ENCODE measurements at regions not wholly inside any gene's neighbourhood (a gene's known extent, or its start where the extent isn't known, plus 50 kb on each side); places are given as distances from the start of the nearest gene placed in this dataset.

GRCh38 chr15:81758818-81759284, 287.0 kb downstream of the MEX3B start:
- DNase-seq, result no peak
- TF ChIP-seq, protein P1, sequence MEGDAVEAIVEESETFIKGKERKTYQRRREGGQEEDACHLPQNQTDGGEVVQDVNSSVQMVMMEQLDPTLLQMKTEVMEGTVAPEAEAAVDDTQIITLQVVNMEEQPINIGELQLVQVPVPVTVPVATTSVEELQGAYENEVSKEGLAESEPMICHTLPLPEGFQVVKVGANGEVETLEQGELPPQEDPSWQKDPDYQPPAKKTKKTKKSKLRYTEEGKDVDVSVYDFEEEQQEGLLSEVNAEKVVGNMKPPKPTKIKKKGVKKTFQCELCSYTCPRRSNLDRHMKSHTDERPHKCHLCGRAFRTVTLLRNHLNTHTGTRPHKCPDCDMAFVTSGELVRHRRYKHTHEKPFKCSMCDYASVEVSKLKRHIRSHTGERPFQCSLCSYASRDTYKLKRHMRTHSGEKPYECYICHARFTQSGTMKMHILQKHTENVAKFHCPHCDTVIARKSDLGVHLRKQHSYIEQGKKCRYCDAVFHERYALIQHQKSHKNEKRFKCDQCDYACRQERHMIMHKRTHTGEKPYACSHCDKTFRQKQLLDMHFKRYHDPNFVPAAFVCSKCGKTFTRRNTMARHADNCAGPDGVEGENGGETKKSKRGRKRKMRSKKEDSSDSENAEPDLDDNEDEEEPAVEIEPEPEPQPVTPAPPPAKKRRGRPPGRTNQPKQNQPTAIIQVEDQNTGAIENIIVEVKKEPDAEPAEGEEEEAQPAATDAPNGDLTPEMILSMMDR (IDR thresholded peaks at IDR 0.05), result no peak
- H3K4me3 ChIP-seq, result no peak overlapping the region

DNA sequence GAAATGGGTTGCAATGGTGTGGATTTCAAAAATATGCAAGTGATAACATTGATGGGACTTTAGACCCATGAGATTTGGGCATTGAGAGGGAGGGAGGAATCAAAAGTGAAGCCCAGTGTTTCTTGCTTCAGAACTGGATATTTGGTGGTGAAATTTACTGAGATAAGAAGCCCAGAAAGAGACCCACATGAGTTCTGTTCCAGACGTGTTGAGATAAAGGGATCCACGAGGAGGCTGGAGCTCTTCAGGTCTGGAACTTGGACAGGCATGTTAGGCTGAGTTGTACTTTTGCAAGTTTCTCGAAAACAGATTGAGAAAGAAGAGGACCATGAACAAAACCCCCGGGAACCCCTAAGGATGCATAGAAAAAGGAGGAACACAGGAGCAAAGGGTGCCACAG, 290.2 kb downstream of the MEX3B start:
- ATAC-seq (no peak), DNase-seq (no peak), FAIRE-seq (no peak)
- Histone ChIP-seq H3K27me3 (no peaks in the 10 kb centered on the region), H3K27ac (no peak overlapping the region), H3K4me3 (no peak overlapping the region), H3K36me3 (no peaks in the 10 kb centered on the region), H3K4me1 (no peaks in the 10 kb centered on the region), H3K9me3 (no peaks in the 10 kb centered on the region)
- intact Hi-C loops (cut with DNase I), result no loop called here
- WGBS, 2 donors, result 55 to 61% methylated on average over 4 of the region's 4 CpGs
- TF ChIP-seq, protein P1 (IDR thresholded peaks at IDR 0.05), result no peak

More at GRCh38 chr15:81758818-81759284, 287.0 kb downstream of the MEX3B start:
- H3K27me3 ChIP-seq, result no peaks in the 10 kb centered on the region
- no peaks in the 10 kb centered on the region for H3K9me3 ChIP-seq
- 57 to 59% methylated on average over 2 of the region's 2 CpGs for WGBS, 2 donors
- H3K27ac ChIP-seq, result no peak overlapping the region
- no peak for ATAC-seq
- intact Hi-C loops (cut with DNase I), result no loop called here
- FAIRE-seq, result no peak
- H3K4me1 ChIP-seq, result no peaks in the 10 kb centered on the region
- no peaks in the 10 kb centered on the region for H3K36me3 ChIP-seq

GRCh38 chr15:81754078-81754477, 291.7 kb downstream of the MEX3B start:
- Histone ChIP-seq H3K9me3 (no peaks in the 10 kb centered on the region), H3K27me3 (peaks cover 0 to 7% (median 0%) of the 10 kb centered on the region in 4 donors), H3K27ac (no peak overlapping the region), H3K4me3 (no peak overlapping the region), H3K4me1 (no peaks in the 10 kb centered on the region), H3K36me3 (no peaks in the 10 kb centered on the region)
- intact Hi-C loops (cut with DNase I), result no loop called here
- WGBS, 2 donors, result 31 to 37% methylated on average over 1 of the region's 1 CpG
- no peak for FAIRE-seq
- no peak for DNase-seq
- ATAC-seq, result no peak
- TF ChIP-seq, protein P1 (IDR thresholded peaks at IDR 0.05), result no peak

DNA sequence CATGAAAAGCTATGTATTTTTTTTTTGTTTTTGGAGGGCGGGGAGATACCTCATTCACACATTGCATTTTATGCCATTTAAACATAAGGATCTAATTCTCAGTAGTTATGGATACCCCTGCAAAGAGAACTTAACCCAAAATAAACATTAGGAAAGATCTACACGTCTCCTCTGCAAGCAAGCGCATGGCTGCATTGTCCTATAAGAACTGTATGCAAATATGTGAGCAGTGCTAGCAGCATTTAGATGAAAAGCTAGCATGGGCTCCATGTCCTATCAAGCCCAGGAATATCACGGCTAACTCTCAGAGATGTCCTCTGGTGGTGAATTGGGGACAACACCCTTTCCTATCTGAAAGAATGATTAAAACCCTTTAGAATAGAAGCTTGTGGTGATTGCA, 292.8 kb downstream of the MEX3B start:
- H3K9me3 ChIP-seq, result no peaks in the 10 kb centered on the region
- TF ChIP-seq, protein P1 (IDR thresholded peaks at IDR 0.05), result no peak
- no peak overlapping the region for H3K27ac ChIP-seq
- peaks cover 0 to 7% (median 0%) of the 10 kb centered on the region in 4 donors for H3K27me3 ChIP-seq
- no peak for DNase-seq
- no peak for FAIRE-seq
- 46 to 55% methylated on average over 4 of the region's 4 CpGs for WGBS, 2 donors
- no peak overlapping the region for H3K4me3 ChIP-seq
- ATAC-seq, result no peak
- H3K36me3 ChIP-seq, result no peaks in the 10 kb centered on the region
- intact Hi-C loops (cut with DNase I), result no loop called here
- H3K4me1 ChIP-seq, result no peaks in the 10 kb centered on the region

- H3K4me3 ChIP-seq, result no peak overlapping the region
- no peaks in the 10 kb centered on the region for H3K36me3 ChIP-seq
- no peaks in the 10 kb centered on the region for H3K4me1 ChIP-seq
- ATAC-seq (peak; percentile 43 to 82 (median 72)), FAIRE-seq (no peak), DNase-seq (peak in 5 of 6 donors; percentile 23 to 64 (median 26))
- TF ChIP-seq, protein P1 (IDR thresholded peaks at IDR 0.05), result no peak
- H3K27ac ChIP-seq, result no peak overlapping the region
- H3K9me3 ChIP-seq, result no peaks in the 10 kb centered on the region
- intact Hi-C loops (cut with DNase I), result no loop called here
- 18 to 27% methylated on average over 3 of the region's 3 CpGs for WGBS, 2 donors
- H3K27me3 ChIP-seq, result peaks cover 0 to 7% (median 0%) of the 10 kb centered on the region in 4 donors
These were observed 293.3 kb downstream of the MEX3B start for GRCh38 chr15:81752546-81752942.
